Adrenal gland (tissue), 9 donors: ENCODE measurements at regions not wholly inside any gene's neighbourhood (a gene's known extent, or its start where the extent isn't known, plus 50 kb on each side); places are given as distances from the start of the nearest gene placed in this dataset.

Experiments
- DNase-seq, 7 donors: peaks; one replicate each; pipeline ENCODE4 v3.0.0-alpha.2; 2019 to 2020
- H3K27ac ChIP-seq, 5 donors: fragments of 200-600 bp; sonication (generic) in 4 of 5; 1 replicate in 3 of 5; 2 replicates in 2 of 5; pipeline versions ENCODE4 v1.5.1 to v1.8.0; 2016 to 2020; ENCODE audit warnings: mild to moderate bottlenecking in 1 of 5
- H3K27me3 ChIP-seq: fragments of 200-600 bp; 2 replicates; pipeline ENCODE4 v1.8.0; 2021
- H3K36me3 ChIP-seq, 2 donors: fragments of 200-600 bp; replicated peaks in 1 of 2; 1 replicate in 1 of 2; 2 replicates in 1 of 2; pipeline versions ENCODE4 v1.5.1 to v1.8.0; 2018 to 2022
- H3K4me1 ChIP-seq, 2 donors: fragments of 200-600 bp; replicated peaks in 1 of 2; 1 replicate in 1 of 2; 2 replicates in 1 of 2; pipeline versions ENCODE4 v1.5.1 to v1.8.0; 2018 to 2021
- H3K4me3 ChIP-seq, 4 donors: fragments of 200-600 bp; sonication (generic) in 3 of 4; one replicate each; pipeline ENCODE4 v1.5.1; 2016 to 2018
- H3K9me3 ChIP-seq, 3 donors: fragments of 200-600 bp; sonication (generic) in 1 of 3; replicated peaks in 1 of 3; 1 replicate in 2 of 3; 2 replicates in 1 of 3; pipeline versions ENCODE4 v1.5.1 to v1.8.0; 2016 to 2021
- POLR2A ChIP-seq, 2 donors: fragments of 450-650 bp; IDR thresholded peaks; one replicate each; pipeline ENCODE4 v1.6.1; 2017; ENCODE audit warnings: antibody characterized with exemption in 2 of 2, mild to moderate bottlenecking in 2 of 2, moderate library complexity in 1 of 2
- WGBS, 4 donors: extraction: QIAGEN DNeasy Blood & Tissue Kit in 2 of 4; methylation state at CpG; one replicate each; pipeline versions ENCODE4 v1.1.5 to v1.1.7; 2013 to 2017; 5-methylcytosine and 5-hydroxymethylcytosine counted together
- intact Hi-C, 2 donors: fragments of 100-400 bp; cut with DNase I; formaldehyde crosslinking; loops; one replicate each; pipeline versions ENCODE4 v1.14.1 to v1.15.0; 2022 to 2023
- TF ChIP-seq, protein P1 (sequence below), 6 experiments: fragments of 450-650 bp in 4 of 6; fragments of 200-600 bp in 2 of 6; sonication (generic) in 1 of 6; IDR thresholded peaks; 1 replicate in 5 of 6; 2 replicates in 1 of 6; pipeline versions ENCODE4 v1.5.1 to v1.8.0; 2016 to 2021; ENCODE audit warnings: antibody characterized with exemption in 6 of 6, mild to moderate bottlenecking in 2 of 6, moderate library complexity in 1 of 6
- donor health status: healthy with polysubstance abuse.
- donor health status: Bipolar disorder and iron deficiency.
- donor health status: DM: yes; HTN: yes; CAD: no.
- donor health status: DM: no; HTN: no; CAD: no.
- donor health status: DM: no; HTN: no; CAD: no.

DNA sequence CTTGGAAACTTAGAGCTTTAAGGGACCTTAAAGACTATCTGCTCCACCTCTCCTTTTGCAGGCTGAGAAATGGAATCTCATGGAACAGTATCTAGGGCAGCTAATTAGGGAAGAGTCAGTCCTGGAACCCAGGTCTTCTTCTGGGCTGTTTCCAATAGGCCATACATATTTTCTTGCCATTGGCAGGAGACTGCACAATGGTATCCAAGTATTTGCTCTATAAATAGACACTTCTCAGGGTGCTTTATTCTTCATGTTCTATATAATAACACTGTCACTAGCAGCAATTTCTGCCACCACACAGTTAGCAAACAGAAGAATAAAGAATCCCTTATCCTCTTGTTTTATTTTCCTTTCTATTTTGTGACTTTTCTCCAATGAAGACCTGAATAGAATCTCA is 291.7 kb downstream of the C4orf33 start:
- intact Hi-C loops = no loop called here
- H3K27ac ChIP-seq = no peak overlapping the region
- H3K4me1 ChIP-seq = no peaks in the 10 kb centered on the region
- H3K27me3 ChIP-seq = no peaks in the 10 kb centered on the region
- no peak for TF ChIP-seq POLR2A (IDR thresholded peaks at IDR 0.05)
- TF ChIP-seq, protein P1, sequence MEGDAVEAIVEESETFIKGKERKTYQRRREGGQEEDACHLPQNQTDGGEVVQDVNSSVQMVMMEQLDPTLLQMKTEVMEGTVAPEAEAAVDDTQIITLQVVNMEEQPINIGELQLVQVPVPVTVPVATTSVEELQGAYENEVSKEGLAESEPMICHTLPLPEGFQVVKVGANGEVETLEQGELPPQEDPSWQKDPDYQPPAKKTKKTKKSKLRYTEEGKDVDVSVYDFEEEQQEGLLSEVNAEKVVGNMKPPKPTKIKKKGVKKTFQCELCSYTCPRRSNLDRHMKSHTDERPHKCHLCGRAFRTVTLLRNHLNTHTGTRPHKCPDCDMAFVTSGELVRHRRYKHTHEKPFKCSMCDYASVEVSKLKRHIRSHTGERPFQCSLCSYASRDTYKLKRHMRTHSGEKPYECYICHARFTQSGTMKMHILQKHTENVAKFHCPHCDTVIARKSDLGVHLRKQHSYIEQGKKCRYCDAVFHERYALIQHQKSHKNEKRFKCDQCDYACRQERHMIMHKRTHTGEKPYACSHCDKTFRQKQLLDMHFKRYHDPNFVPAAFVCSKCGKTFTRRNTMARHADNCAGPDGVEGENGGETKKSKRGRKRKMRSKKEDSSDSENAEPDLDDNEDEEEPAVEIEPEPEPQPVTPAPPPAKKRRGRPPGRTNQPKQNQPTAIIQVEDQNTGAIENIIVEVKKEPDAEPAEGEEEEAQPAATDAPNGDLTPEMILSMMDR (IDR thresholded peaks at IDR 0.05) = no peak
- no peaks in the 10 kb centered on the region for H3K9me3 ChIP-seq
- no peaks in the 10 kb centered on the region for H3K36me3 ChIP-seq
- no peak overlapping the region for H3K4me3 ChIP-seq
- no peak for DNase-seq

DNA sequence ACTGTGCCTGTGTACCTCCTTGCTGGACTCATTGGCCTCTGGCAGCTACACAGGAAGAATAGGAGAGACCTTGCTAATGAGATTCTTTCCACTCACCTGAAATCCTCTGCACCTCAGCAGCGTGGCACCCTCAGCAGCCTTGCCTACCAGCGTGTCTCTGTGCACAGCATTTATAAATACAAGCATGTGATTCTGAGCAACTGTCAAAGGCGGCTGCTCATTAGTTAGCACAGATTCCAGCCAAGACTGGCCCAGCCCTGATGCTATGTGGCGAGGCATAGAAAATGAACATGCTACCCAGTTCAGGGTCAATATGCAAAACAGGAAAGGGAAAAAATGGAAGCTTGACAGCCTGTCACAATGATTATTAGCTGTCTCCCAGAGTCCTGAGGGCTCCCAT is 298.0 kb downstream of the C4orf33 start:
- 67 to 90% (median 75%) methylated on average over 4 of the region's 4 CpGs for WGBS, 4 donors
- intact Hi-C loops = no loop called here
- TF ChIP-seq, protein P1 (IDR thresholded peaks at IDR 0.05) = no peak
- TF ChIP-seq POLR2A (IDR thresholded peaks at IDR 0.05) = no peak
- DNase-seq = no peak
- Histone ChIP-seq H3K27me3 (no peaks in the 10 kb centered on the region), H3K4me3 (no peak overlapping the region), H3K36me3 (no peaks in the 10 kb centered on the region), H3K4me1 (no peaks in the 10 kb centered on the region), H3K27ac (no peak overlapping the region), H3K9me3 (no peaks in the 10 kb centered on the region)

DNA sequence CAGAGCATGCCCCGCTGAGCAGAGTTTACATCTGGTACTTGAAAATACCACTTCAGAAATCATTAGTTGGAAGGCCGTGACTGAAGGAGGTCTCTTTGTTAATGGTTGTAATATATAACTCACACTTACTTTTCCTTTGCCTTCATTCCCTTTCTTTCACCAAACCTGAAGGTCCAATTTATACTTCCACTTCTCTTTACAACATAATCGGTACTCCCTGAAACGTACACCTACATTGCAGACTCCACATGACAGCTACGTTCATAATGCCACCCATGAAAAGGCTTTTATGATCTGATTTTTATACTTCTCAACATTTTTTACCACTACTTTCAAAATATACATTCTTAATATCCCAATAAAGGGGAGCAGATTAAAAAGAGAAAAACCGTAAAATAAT is 298.7 kb downstream of the C4orf33 start:
- Histone ChIP-seq H3K36me3 (no peaks in the 10 kb centered on the region), H3K27ac (no peak overlapping the region), H3K27me3 (no peaks in the 10 kb centered on the region), H3K4me3 (no peak overlapping the region), H3K9me3 (no peaks in the 10 kb centered on the region), H3K4me1 (no peaks in the 10 kb centered on the region)
- DNase-seq = no peak
- intact Hi-C loops = no loop called here
- no peak for TF ChIP-seq POLR2A (IDR thresholded peaks at IDR 0.05)
- TF ChIP-seq, protein P1 (IDR thresholded peaks at IDR 0.05) = no peak
- 74 to 81% (median 77%) methylated on average over 6 of the region's 6 CpGs for WGBS, 4 donors

DNA sequence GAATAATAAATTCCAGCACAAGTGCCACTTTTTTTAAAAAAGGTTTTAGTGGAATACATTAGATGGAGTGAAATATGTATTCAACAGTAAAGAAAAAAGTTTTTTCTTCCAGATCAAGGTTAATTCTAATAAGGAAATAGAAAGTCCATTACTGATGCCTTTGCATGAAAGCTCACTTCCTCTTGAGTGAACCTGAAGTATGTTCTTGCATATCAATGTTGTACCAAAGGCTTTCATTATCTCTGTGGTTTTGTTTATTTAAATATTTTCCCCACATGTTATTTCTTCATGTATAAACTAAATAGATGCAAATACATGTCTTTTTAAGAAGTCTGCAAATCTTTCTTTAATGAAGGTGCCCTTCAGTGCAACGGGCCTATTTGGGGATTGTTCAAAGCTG is 307.9 kb downstream of the C4orf33 start:
- intact Hi-C loops = no loop called here
- WGBS, 4 donors = 79 to 90% (median 88%) methylated on average over 1 of the region's 1 CpG
- Histone ChIP-seq H3K27ac (no peak overlapping the region), H3K4me3 (no peak overlapping the region), H3K9me3 (no peaks in the 10 kb centered on the region), H3K36me3 (no peaks in the 10 kb centered on the region), H3K4me1 (no peaks in the 10 kb centered on the region), H3K27me3 (no peaks in the 10 kb centered on the region)
- no peak for DNase-seq
- TF ChIP-seq POLR2A (IDR thresholded peaks at IDR 0.05) = no peak
- TF ChIP-seq, protein P1 (IDR thresholded peaks at IDR 0.05) = no peak
